Esophagus squamous epithelium (tissue), 5 donors: ENCODE measurements at regions not wholly inside any gene's neighbourhood (a gene's known extent, or its start where the extent isn't known, plus 50 kb on each side); places are given as distances from the start of the nearest gene placed in this dataset.

ENCODE experiments used
- DNase-seq: peaks from one replicate; lab custom pipeline; 2025; lab: John Stamatoyannopoulos, UW
- H3K27ac ChIP-seq, 4 donors: fragments of 200-600 bp; sonication (generic); one replicate each; pipeline ENCODE4 v1.5.1; 2016 to 2019; ENCODE audit warnings: mild to moderate bottlenecking in 1 of 4
- H3K27me3 ChIP-seq, 4 donors: fragments of 200-600 bp; sonication (generic); 1 replicate in 3 of 4; 2 replicates in 1 of 4; pipeline versions ENCODE4 v1.5.1 to v1.6.0; 2017 to 2021; ENCODE audit warnings: antibody characterized with exemption in 1 of 4
- H3K36me3 ChIP-seq, 3 donors: fragments of 200-600 bp; sonication (generic); one replicate each; pipeline ENCODE4 v1.5.1; 2016 to 2019
- H3K4me1 ChIP-seq, 3 donors: fragments of 200-600 bp; sonication (generic); one replicate each; pipeline ENCODE4 v1.5.1; 2017 to 2019
- H3K4me3 ChIP-seq, 4 donors: fragments of 200-600 bp; sonication (generic); 1 replicate in 3 of 4; 2 replicates in 1 of 4; pipeline ENCODE4 v1.5.1; 2016 to 2019; ENCODE audit warnings: mild to moderate bottlenecking in 2 of 4, moderate library complexity in 1 of 4
- H3K9me3 ChIP-seq, 3 donors: fragments of 200-600 bp; sonication (generic); one replicate each; pipeline ENCODE4 v1.5.1; 2016 to 2019
- CTCF ChIP-seq, 6 experiments: fragments of 450-650 bp in 4 of 6; fragments of 200-600 bp in 2 of 6; sonication (generic) in 2 of 6; IDR thresholded peaks; one replicate each; pipeline ENCODE4 v1.5.1; 2016 to 2019; ENCODE audit warnings: antibody characterized with exemption in 6 of 6, mild to moderate bottlenecking in 4 of 6, moderate library complexity in 4 of 6
- POLR2A ChIP-seq, 4 donors: fragments of 450-650 bp; IDR thresholded peaks; one replicate each; pipeline ENCODE4 v1.6.1; 2017; ENCODE audit warnings: antibody characterized with exemption in 4 of 4, mild to moderate bottlenecking in 4 of 4, moderate library complexity in 3 of 4
- WGBS, 2 donors: methylation state at CpG; one replicate each; pipeline ENCODE4 v1.1.5; 2018; 5-methylcytosine and 5-hydroxymethylcytosine counted together
- intact Hi-C: fragments of 100-400 bp; cut with DNase I; formaldehyde crosslinking; loops from one replicate; pipeline ENCODE4 v1.15.0; 2022
- donor health status: DM: yes; HTN: yes; CAD: no.

DNA sequence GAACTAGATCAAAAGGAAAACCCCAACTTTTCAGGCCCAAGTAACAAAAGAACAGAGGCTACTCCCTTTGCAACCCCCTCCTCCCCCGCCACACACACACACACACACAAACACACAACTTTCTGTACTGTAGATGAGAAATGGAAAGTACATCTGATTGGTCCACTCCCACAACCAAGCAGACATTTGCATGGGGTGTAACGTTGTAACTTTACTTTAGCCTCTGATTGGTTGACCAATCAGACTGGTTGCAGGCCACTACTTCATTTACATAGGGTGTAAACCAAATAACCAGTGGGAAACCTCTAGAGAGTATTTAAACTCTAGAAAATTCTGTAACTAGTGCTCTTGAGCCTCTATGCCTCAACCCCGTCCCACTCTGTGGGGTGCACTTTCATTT, 425.5 kb downstream of the GXYLT1 start:
- Histone ChIP-seq H3K27ac (no peak overlapping the region), H3K4me1 (no peaks in the 10 kb centered on the region), H3K4me3 (no peak overlapping the region), H3K36me3 (no peaks in the 10 kb centered on the region), H3K27me3 (no peaks in the 10 kb centered on the region), H3K9me3 (no peaks in the 10 kb centered on the region)
- intact Hi-C loops, result no loop called here
- 66 to 70% methylated on average over 3 of the region's 3 CpGs for WGBS, 2 donors
- no peak for DNase-seq
- TF ChIP-seq POLR2A (IDR thresholded peaks at IDR 0.05) (no peak), CTCF (IDR thresholded peaks at IDR 0.05) (no peak)

GRCh38 chr12:41715256-41715655, 429.4 kb downstream of the GXYLT1 start:
- H3K27ac ChIP-seq, result no peak overlapping the region
- TF ChIP-seq POLR2A (IDR thresholded peaks at IDR 0.05), result no peak
- no peak for TF ChIP-seq CTCF (IDR thresholded peaks at IDR 0.05)
- no peaks in the 10 kb centered on the region for H3K27me3 ChIP-seq
- no peaks in the 10 kb centered on the region for H3K4me1 ChIP-seq
- intact Hi-C loops, result no loop called here
- no peaks in the 10 kb centered on the region for H3K36me3 ChIP-seq
- H3K9me3 ChIP-seq, result no peaks in the 10 kb centered on the region
- no peak for DNase-seq
- WGBS, 2 donors, result 56 to 71% methylated on average over 3 of the region's 3 CpGs
- H3K4me3 ChIP-seq, result no peak overlapping the region

- Histone ChIP-seq H3K36me3 (no peaks in the 10 kb centered on the region), H3K4me3 (no peak overlapping the region), H3K27ac (no peak overlapping the region), H3K4me1 (no peaks in the 10 kb centered on the region), H3K27me3 (no peaks in the 10 kb centered on the region), H3K9me3 (no peaks in the 10 kb centered on the region)
- DNase-seq, result no peak
- TF ChIP-seq CTCF (IDR thresholded peaks at IDR 0.05) (no peak), POLR2A (IDR thresholded peaks at IDR 0.05) (no peak)
- intact Hi-C loops, result no loop called here
- WGBS, 2 donors, result 32 to 45% methylated on average over 5 of the region's 5 CpGs
Measured at GRCh38 chr12:41709463-41710285, 435.0 kb downstream of the GXYLT1 start.

GRCh38 chr12:41709012-41709411, 435.7 kb downstream of the GXYLT1 start:
- Histone ChIP-seq H3K27ac (no peak overlapping the region), H3K36me3 (no peaks in the 10 kb centered on the region), H3K27me3 (no peaks in the 10 kb centered on the region), H3K4me3 (no peak overlapping the region), H3K4me1 (no peaks in the 10 kb centered on the region), H3K9me3 (no peaks in the 10 kb centered on the region)
- TF ChIP-seq CTCF (IDR thresholded peaks at IDR 0.05), result no peak
- no peak for TF ChIP-seq POLR2A (IDR thresholded peaks at IDR 0.05)
- 63 to 69% methylated on average over 3 of the region's 3 CpGs for WGBS, 2 donors
- no peak for DNase-seq
- intact Hi-C loops, result no loop called here

DNA sequence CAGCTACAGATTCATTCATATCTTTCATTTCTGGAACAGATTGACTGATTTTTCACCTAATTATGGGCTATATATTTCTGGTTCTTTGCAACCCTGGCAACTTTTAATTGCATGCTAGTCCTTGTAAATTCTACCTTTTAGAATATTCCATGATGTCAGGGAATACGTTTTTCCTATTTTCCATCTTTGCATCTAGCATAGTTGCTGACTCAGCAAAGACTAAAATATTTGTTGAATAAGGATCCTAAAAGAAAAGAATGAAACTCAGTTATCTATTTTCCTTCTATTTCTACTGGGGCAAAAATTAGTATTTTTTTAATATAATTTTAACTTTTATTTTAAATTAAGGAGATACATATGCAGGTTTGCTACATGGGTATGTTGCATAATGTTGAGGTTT, 438.3 kb downstream of the GXYLT1 start:
- Histone ChIP-seq H3K27ac (no peak overlapping the region), H3K9me3 (no peaks in the 10 kb centered on the region), H3K27me3 (no peaks in the 10 kb centered on the region), H3K4me1 (no peaks in the 10 kb centered on the region), H3K36me3 (no peaks in the 10 kb centered on the region), H3K4me3 (no peak overlapping the region)
- intact Hi-C loops, result no loop called here
- WGBS, 2 donors, result 50 to 58% methylated on average over 1 of the region's 1 CpG
- no peak for DNase-seq
- TF ChIP-seq CTCF (IDR thresholded peaks at IDR 0.05) (no peak), POLR2A (IDR thresholded peaks at IDR 0.05) (no peak)
